ENCODE measurements at regions not wholly inside any gene's neighbourhood (a gene's known extent, or its start where the extent isn't known, plus 50 kb on each side); places are given as distances from the start of the nearest gene placed in this dataset.

- DNase-seq = no peak
Measured at GRCh38 chr13:27847669-27848068, 55.4 kb downstream of the GSX1 start.

- no peak for DNase-seq
Measured at GRCh38 chr13:27851096-27851850, 59.0 kb downstream of the GSX1 start.

- no peak for DNase-seq
Measured at GRCh38 chr13:27852491-27852890, 60.2 kb downstream of the GSX1 start.

- no peak for DNase-seq
Measured at GRCh38 chr13:27853335-27853734, 61.1 kb downstream of the GSX1 start.

- peak; percentile 27 for DNase-seq
Measured at GRCh38 chr13:27853861-27854260, 61.6 kb downstream of the GSX1 start.

GRCh38 chr13:27854606-27855005, 62.3 kb downstream of the GSX1 start:
- DNase-seq = no peak

GRCh38 chr13:27855381-27855780, 63.1 kb downstream of the GSX1 start:
- DNase-seq = no peak

GRCh38 chr13:27857282-27857681, 62.5 kb upstream of the PDX1 start:
- DNase-seq = no peak

- no peak for DNase-seq
Measured at GRCh38 chr13:27858046-27858445, 61.8 kb upstream of the PDX1 start.

- DNase-seq = no peak
Measured at GRCh38 chr13:27860743-27861142, 59.1 kb upstream of the PDX1 start.

GRCh38 chr13:27861165-27861564, 58.6 kb upstream of the PDX1 start:
- DNase-seq = no peak

GRCh38 chr13:27868641-27869435, 51.0 kb upstream of the PDX1 start:
- no peak for DNase-seq

- no peak for DNase-seq
Measured at GRCh38 chr13:27869436-27870095, 50.2 kb upstream of the PDX1 start.

Measured in left kidney (tissue), 1 donor.